Ascending aorta (tissue), 2 donors: ENCODE measurements at regions not wholly inside any gene's neighbourhood (a gene's known extent, or its start where the extent isn't known, plus 50 kb on each side); places are given as distances from the start of the nearest gene placed in this dataset.

Experiments
- DNase-seq, 2 donors: peaks; one replicate each; pipeline ENCODE4 v3.0.0-alpha.2; 2019; ENCODE audit warnings: low spot score in 2 of 2
- H3K27ac ChIP-seq, 2 donors: fragments of 200-600 bp; sonication (generic); one replicate each; pipeline ENCODE4 v1.5.1; 2016 to 2017; ENCODE audit warnings: mild to moderate bottlenecking in 1 of 2
- H3K27me3 ChIP-seq: fragments of 200-600 bp; sonication (generic); one replicate; pipeline ENCODE4 v1.5.1; 2017
- H3K36me3 ChIP-seq, 2 donors: fragments of 200-600 bp; sonication (generic); one replicate each; pipeline ENCODE4 v1.5.1; 2016
- H3K4me1 ChIP-seq, 2 donors: fragments of 200-600 bp; sonication (generic); one replicate each; pipeline ENCODE4 v1.5.1; 2016 to 2017; ENCODE audit warnings: mild to moderate bottlenecking in 1 of 2
- H3K4me3 ChIP-seq, 2 donors: fragments of 200-600 bp; sonication (generic); one replicate each; pipeline ENCODE4 v1.5.1; 2016 to 2017; ENCODE audit warnings: mild to moderate bottlenecking in 1 of 2
- H3K9me3 ChIP-seq, 2 donors: fragments of 200-600 bp; sonication (generic); one replicate each; pipeline ENCODE4 v1.5.1; 2016
- CTCF ChIP-seq, 3 experiments: fragments of 200-600 bp in 2 of 3; fragments of 450-650 bp in 1 of 3; sonication (generic) in 2 of 3; IDR thresholded peaks; one replicate each; pipeline ENCODE4 v1.5.1; 2016 to 2019; ENCODE audit warnings: antibody characterized with exemption in 3 of 3, mild to moderate bottlenecking in 1 of 3, moderate library complexity in 1 of 3
- intact Hi-C: fragments of 100-400 bp; cut with DNase I; formaldehyde crosslinking; loops from one replicate; pipeline ENCODE4 v1.15.1; 2023

DNA sequence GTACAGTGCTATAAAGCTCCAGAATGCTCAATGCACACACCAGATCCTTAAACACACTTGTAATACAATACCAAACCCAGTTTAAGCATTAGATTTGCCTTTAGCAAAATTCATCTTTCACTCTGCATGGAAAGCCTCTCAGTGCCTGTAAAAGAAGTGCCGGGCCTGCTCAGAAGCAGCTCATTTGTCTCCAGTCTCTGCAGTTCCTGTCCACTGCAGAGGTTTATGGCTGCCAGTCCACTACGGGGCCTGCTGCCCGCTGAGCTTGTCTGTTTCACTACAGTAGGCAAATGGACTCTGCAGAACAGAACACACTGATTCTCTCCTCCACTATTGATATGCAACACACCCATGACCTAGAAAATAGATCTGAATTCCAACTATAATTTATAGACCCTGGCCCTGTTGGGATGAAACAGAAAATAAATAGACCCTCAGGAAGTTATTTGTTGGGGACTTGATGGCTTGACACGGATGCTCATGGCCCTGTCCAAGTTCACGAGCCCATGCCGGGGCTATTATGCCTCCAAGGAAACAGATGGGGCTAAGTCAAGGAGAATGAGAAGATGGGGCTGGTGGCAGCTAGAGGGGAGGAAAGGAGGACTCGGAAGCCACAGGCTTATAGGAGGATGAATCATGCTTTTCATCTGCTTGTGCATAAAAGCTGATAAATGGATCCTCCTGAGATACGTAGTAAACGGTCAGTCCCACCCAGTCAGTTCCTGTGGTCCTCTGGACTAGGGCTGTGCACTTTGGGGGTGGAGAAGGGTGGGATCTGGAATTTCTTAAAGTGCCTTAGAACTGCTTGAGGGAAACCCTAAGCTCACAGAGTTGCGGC, 416.8 kb upstream of the TENM4 start:
- Histone ChIP-seq H3K36me3 (no peaks in the 10 kb centered on the region), H3K4me1 (no peaks in the 10 kb centered on the region), H3K27me3 (no peaks in the 10 kb centered on the region), H3K27ac (no peak overlapping the region), H3K4me3 (no peak overlapping the region), H3K9me3 (no peaks in the 10 kb centered on the region)
- TF ChIP-seq CTCF (IDR thresholded peaks at IDR 0.05), result no peak
- intact Hi-C loops, result no loop called here
- DNase-seq, result no peak

GRCh38 chr11:79852176-79852575, 411.3 kb upstream of the TENM4 start:
- H3K9me3 ChIP-seq, result no peaks in the 10 kb centered on the region
- no peak overlapping the region for H3K4me3 ChIP-seq
- H3K4me1 ChIP-seq, result no peaks in the 10 kb centered on the region
- H3K27me3 ChIP-seq, result no peaks in the 10 kb centered on the region
- no peak for TF ChIP-seq CTCF (IDR thresholded peaks at IDR 0.05)
- intact Hi-C loops, result no loop called here
- no peaks in the 10 kb centered on the region for H3K36me3 ChIP-seq
- H3K27ac ChIP-seq, result no peak overlapping the region
- no peak for DNase-seq

GRCh38 chr11:79845002-79845709, 404.3 kb upstream of the TENM4 start:
- no peak for DNase-seq
- no peak overlapping the region for H3K4me3 ChIP-seq
- intact Hi-C loops, result no loop called here
- no peaks in the 10 kb centered on the region for H3K27me3 ChIP-seq
- H3K9me3 ChIP-seq, result no peaks in the 10 kb centered on the region
- H3K36me3 ChIP-seq, result no peaks in the 10 kb centered on the region
- no peaks in the 10 kb centered on the region for H3K4me1 ChIP-seq
- TF ChIP-seq CTCF (IDR thresholded peaks at IDR 0.05), result no peak
- H3K27ac ChIP-seq, result no peak overlapping the region

- Histone ChIP-seq H3K4me3 (no peak overlapping the region), H3K27ac (no peak overlapping the region), H3K9me3 (no peaks in the 10 kb centered on the region), H3K36me3 (no peaks in the 10 kb centered on the region), H3K27me3 (no peaks in the 10 kb centered on the region), H3K4me1 (no peaks in the 10 kb centered on the region)
- no peak for DNase-seq
- TF ChIP-seq CTCF (IDR thresholded peaks at IDR 0.05), result no peak
- intact Hi-C loops, result no loop called here
These were observed 393.2 kb upstream of the TENM4 start for GRCh38 chr11:79834015-79834414.

DNA sequence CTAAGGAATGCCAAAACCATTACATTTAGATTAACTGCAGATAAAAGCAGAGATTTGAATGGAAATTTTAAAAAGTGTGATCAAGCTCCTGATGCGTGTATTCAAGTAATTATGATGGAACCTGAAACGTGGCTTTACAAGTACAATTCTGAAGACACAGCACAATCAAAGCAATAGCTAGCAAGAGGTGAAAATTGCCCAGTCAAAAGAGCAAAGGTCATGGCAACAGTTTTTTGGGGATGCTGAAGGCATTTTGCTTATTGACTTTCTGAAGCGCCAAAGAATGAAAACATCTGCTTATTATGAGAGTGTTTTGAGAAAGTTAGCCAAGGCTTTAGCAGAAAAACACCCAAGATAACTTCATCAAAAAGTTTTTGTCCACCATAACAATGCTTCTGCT, 389.6 kb upstream of the TENM4 start:
- Histone ChIP-seq H3K4me1 (no peaks in the 10 kb centered on the region), H3K27ac (no peak overlapping the region), H3K9me3 (no peaks in the 10 kb centered on the region), H3K4me3 (no peak overlapping the region), H3K27me3 (no peaks in the 10 kb centered on the region), H3K36me3 (no peaks in the 10 kb centered on the region)
- intact Hi-C loops, result no loop called here
- no peak for DNase-seq
- no peak for TF ChIP-seq CTCF (IDR thresholded peaks at IDR 0.05)
